Suppressor macrophage treated with lipopolysaccharide for 4 hours (primary cell): ENCODE measurements at regions not wholly inside any gene's neighbourhood (a gene's known extent, or its start where the extent isn't known, plus 50 kb on each side); places are given as distances from the start of the nearest gene placed in this dataset.

Source experiments
- DNase-seq: peaks from one replicate; pipeline ENCODE4 v3.0.0-alpha.2; 2020

GRCh38 chr2:57902578-57902977, 144.0 kb upstream of the VRK2 start:
- DNase-seq, result no peak

- DNase-seq, result peak; percentile 70
Observed at GRCh38 chr2:57906152-57906732, 140.4 kb upstream of the VRK2 start.

GRCh38 chr2:57907411-57907810, 139.2 kb upstream of the VRK2 start:
- no peak for DNase-seq

GRCh38 chr2:57908736-57909161, 137.9 kb upstream of the VRK2 start:
- DNase-seq, result peak; percentile 78

GRCh38 chr2:57918126-57918525, 128.5 kb upstream of the VRK2 start:
- no peak for DNase-seq

GRCh38 chr2:57920342-57920939, 126.2 kb upstream of the VRK2 start:
- DNase-seq, result no peak

- DNase-seq, result no peak
Observed at GRCh38 chr2:57934659-57935058, 111.9 kb upstream of the VRK2 start.

GRCh38 chr2:57936216-57936615, 110.4 kb upstream of the VRK2 start:
- no peak for DNase-seq

GRCh38 chr2:57937456-57937855, 109.2 kb upstream of the VRK2 start:
- no peak for DNase-seq

GRCh38 chr2:57941816-57942215, 104.8 kb upstream of the VRK2 start:
- no peak for DNase-seq

- DNase-seq, result no peak
Observed at GRCh38 chr2:57943315-57943714, 103.3 kb upstream of the VRK2 start.

- no peak for DNase-seq
Observed at GRCh38 chr2:57947398-57947797, 99.2 kb upstream of the VRK2 start.

GRCh38 chr2:57954020-57954419, 92.6 kb upstream of the VRK2 start:
- no peak for DNase-seq

GRCh38 chr2:57957238-57957637, 89.4 kb upstream of the VRK2 start:
- no peak for DNase-seq

- DNase-seq, result no peak
Observed at GRCh38 chr2:57959390-57959789, 87.2 kb upstream of the VRK2 start.

GRCh38 chr2:57962861-57963260, 83.7 kb upstream of the VRK2 start:
- no peak for DNase-seq

GRCh38 chr2:57965219-57965618, 81.4 kb upstream of the VRK2 start:
- no peak for DNase-seq

- no peak for DNase-seq
Observed at GRCh38 chr2:57965961-57966360, 80.6 kb upstream of the VRK2 start.

GRCh38 chr2:57973621-57974186, 72.9 kb upstream of the VRK2 start:
- DNase-seq, result no peak

GRCh38 chr2:57979158-57979557, 67.4 kb upstream of the VRK2 start:
- DNase-seq, result no peak

GRCh38 chr2:57981083-57981768, 65.4 kb upstream of the VRK2 start:
- DNase-seq, result peak; percentile 12

- no peak for DNase-seq
Observed at GRCh38 chr2:57987835-57988573, 58.6 kb upstream of the VRK2 start.

GRCh38 chr2:57990118-57990725, 56.4 kb upstream of the VRK2 start:
- no peak for DNase-seq
